ENCODE measurements at regions not wholly inside any gene's neighbourhood (a gene's known extent, or its start where the extent isn't known, plus 50 kb on each side); places are given as distances from the start of the nearest gene placed in this dataset.
A peak's percentile ranks its signal among the peaks of the same experiment; 100 is the strongest.

GRCh38 chr5:139743001-139743771 is 52.4 kb upstream of the PSD2 start:
- H3K4me2 ChIP-seq = no peak overlapping the region
- H3K4me3 ChIP-seq (IDR thresholded peaks at IDR 0.05; ENCODE audit: insufficient read depth, low read depth, low read length) = no peak overlapping the region
- H3K9ac ChIP-seq = no peak overlapping the region
- no peak overlapping the region for H3K27ac ChIP-seq
- TF ChIP-seq CTCF (conservative IDR thresholded peaks at IDR 0.05; ENCODE audit: low read depth, low read length) = no peak
- H3K36me3 ChIP-seq (ENCODE audit: insufficient read depth) = no peaks in the 10 kb centered on the region
- no peaks in the 10 kb centered on the region for H3K79me2 ChIP-seq (ENCODE audit: insufficient read depth, low read depth)
- H3K27me3 ChIP-seq (ENCODE audit: insufficient read depth, low read depth) = no peaks in the 10 kb centered on the region
- H2AFZ ChIP-seq (ENCODE audit: low read depth) = no peak overlapping the region
- H4K20me1 ChIP-seq (ENCODE audit: insufficient read depth) = no peaks in the 10 kb centered on the region
- peaks cover 37% of the 10 kb centered on the region for H3K4me1 ChIP-seq (ENCODE audit: low read depth, poor library complexity, severe bottlenecking)

GRCh38 chr5:139743804-139744203 is 51.8 kb upstream of the PSD2 start:
- H3K79me2 ChIP-seq (ENCODE audit: insufficient read depth, low read depth) = no peaks in the 10 kb centered on the region
- H2AFZ ChIP-seq (ENCODE audit: low read depth) = no peak overlapping the region
- no peak for TF ChIP-seq CTCF (conservative IDR thresholded peaks at IDR 0.05; ENCODE audit: low read depth, low read length)
- no peak overlapping the region; the same call in 1 of the 2 replicates for H3K4me2 ChIP-seq
- H4K20me1 ChIP-seq (ENCODE audit: insufficient read depth) = no peaks in the 10 kb centered on the region
- H3K4me3 ChIP-seq (IDR thresholded peaks at IDR 0.05; ENCODE audit: insufficient read depth, low read depth, low read length) = no peak overlapping the region
- no peak overlapping the region; the same call in 1 of the 2 replicates for H3K9ac ChIP-seq
- H3K36me3 ChIP-seq (ENCODE audit: insufficient read depth) = no peaks in the 10 kb centered on the region
- peak overlapping the region; percentile 96; the same call in 1 of the 2 replicates for H3K27ac ChIP-seq
- H3K4me1 ChIP-seq (ENCODE audit: low read depth, poor library complexity, severe bottlenecking) = peaks cover 42% of the 10 kb centered on the region
- no peaks in the 10 kb centered on the region for H3K27me3 ChIP-seq (ENCODE audit: insufficient read depth, low read depth)

- H3K27ac ChIP-seq = peak overlapping the region; percentile 96
- peaks cover 42% of the 10 kb centered on the region for H3K4me1 ChIP-seq (ENCODE audit: low read depth, poor library complexity, severe bottlenecking)
These were observed 51.0 kb upstream of the PSD2 start for GRCh38 chr5:139744471-139745131.

More at GRCh38 chr5:139744471-139745131, 51.0 kb upstream of the PSD2 start:
- Histone ChIP-seq H2AFZ (ENCODE audit: low read depth) (no peak overlapping the region), H3K4me3 (IDR thresholded peaks at IDR 0.05; ENCODE audit: insufficient read depth, low read depth, low read length) (no peak overlapping the region), H3K9ac (peak overlapping the region; percentile 67; the same call in 1 of the 2 replicates), H3K4me2 (peak overlapping the region; percentile 95), H3K36me3 (ENCODE audit: insufficient read depth) (no peaks in the 10 kb centered on the region), H3K79me2 (ENCODE audit: insufficient read depth, low read depth) (no peaks in the 10 kb centered on the region), H4K20me1 (ENCODE audit: insufficient read depth) (no peaks in the 10 kb centered on the region), H3K27me3 (ENCODE audit: insufficient read depth, low read depth) (no peaks in the 10 kb centered on the region)
- no peak for TF ChIP-seq CTCF (conservative IDR thresholded peaks at IDR 0.05; ENCODE audit: low read depth, low read length)
